H9 (cell line): ENCODE measurements at regions not wholly inside any gene's neighbourhood (a gene's known extent, or its start where the extent isn't known, plus 50 kb on each side); places are given as distances from the start of the nearest gene placed in this dataset.

Experiments used
- DNase-seq: peaks from one replicate; pipeline ENCODE4 v3.0.0-alpha.2; 2017
- H2AFZ ChIP-seq: one replicate; pipeline ENCODE4 v1.6.1; 2013; ENCODE audit warnings: mild to moderate bottlenecking, low read length, control low read depth, moderate library complexity
- H2AK5ac ChIP-seq: 2 replicates; pipeline ENCODE4 v1.6.1; 2013; ENCODE audit warnings: low read length, control low read depth, mixed read lengths; ENCODE audit not compliant: insufficient read length
- H2BK120ac ChIP-seq: one replicate; pipeline ENCODE4 v1.6.1; 2013; ENCODE audit warnings: low read depth, mild to moderate bottlenecking, low read length, control low read depth, inconsistent platforms; ENCODE audit not compliant: poor library complexity, severe bottlenecking
- H2BK12ac ChIP-seq: 2 replicates; pipeline ENCODE4 v1.6.1; 2013; ENCODE audit warnings: low read length, control low read depth, mixed read lengths, low read depth; ENCODE audit not compliant: insufficient read length
- H2BK15ac ChIP-seq: 2 replicates; pipeline ENCODE4 v1.6.1; 2013; ENCODE audit warnings: low read depth, low read length, control low read depth
- H2BK20ac ChIP-seq: one replicate; pipeline ENCODE4 v1.6.1; 2013; ENCODE audit warnings: low read depth, mild to moderate bottlenecking, low read length, control low read depth, inconsistent platforms; ENCODE audit not compliant: poor library complexity, severe bottlenecking
- H2BK5ac ChIP-seq: 2 replicates; pipeline ENCODE4 v1.6.1; 2013; ENCODE audit warnings: low read length, control low read depth, mixed read lengths; ENCODE audit not compliant: insufficient read length
- H3K14ac ChIP-seq: 2 replicates; pipeline ENCODE4 v1.6.1; 2013; ENCODE audit warnings: low read length, control low read depth; ENCODE audit not compliant: insufficient read depth
- H3K18ac ChIP-seq: 2 replicates; pipeline ENCODE4 v1.6.1; 2013; ENCODE audit warnings: low read depth, mild to moderate bottlenecking, mixed read lengths, low read length, control low read depth; ENCODE audit not compliant: insufficient read length
- H3K23ac ChIP-seq: 2 replicates; pipeline ENCODE4 v1.6.1; 2013; ENCODE audit warnings: low read length, control low read depth, mixed read lengths, low read depth; ENCODE audit not compliant: insufficient read length
- H3K23me2 ChIP-seq: 2 replicates; pipeline ENCODE4 v1.6.1; 2013; ENCODE audit warnings: low read depth, mild to moderate bottlenecking, mixed read lengths, low read length, control low read depth; ENCODE audit not compliant: insufficient read length, poor library complexity, severe bottlenecking
- H3K27ac ChIP-seq: 2 replicates; pipeline ENCODE4 v1.5.1; 2013; ENCODE audit warnings: low read length, control low read depth, mixed read lengths, low read depth; ENCODE audit not compliant: insufficient read length
- H3K27me3 ChIP-seq: 2 replicates; pipeline ENCODE4 v1.6.1; 2013; ENCODE audit warnings: low read length, control low read depth, inconsistent platforms; ENCODE audit not compliant: insufficient read depth
- H3K4ac ChIP-seq: 2 replicates; pipeline ENCODE4 v1.6.1; 2013; ENCODE audit warnings: low read depth, mild to moderate bottlenecking, control low read depth, inconsistent platforms, low read length, moderate library complexity
- H3K4me1 ChIP-seq: 2 replicates; pipeline ENCODE4 v1.6.1; 2013; ENCODE audit warnings: low read length, control low read depth, inconsistent platforms; ENCODE audit not compliant: insufficient read depth
- H3K4me2 ChIP-seq: 2 replicates; pipeline ENCODE4 v1.6.1; 2013; ENCODE audit warnings: low read length, control low read depth, mixed read lengths; ENCODE audit not compliant: insufficient read length, insufficient read depth
- H3K56ac ChIP-seq: 2 replicates; pipeline ENCODE4 v1.6.1; 2013; ENCODE audit warnings: low read depth, mild to moderate bottlenecking, mixed read lengths, low read length, control low read depth; ENCODE audit not compliant: insufficient read length
- H3K79me1 ChIP-seq: 2 replicates; pipeline ENCODE4 v1.6.1; 2013; ENCODE audit warnings: low read depth, mild to moderate bottlenecking, moderate library complexity, low read length, control low read depth, inconsistent platforms; ENCODE audit not compliant: insufficient read depth, poor library complexity, severe bottlenecking
- H3K79me2 ChIP-seq: 2 replicates; pipeline ENCODE4 v1.6.1; 2013; ENCODE audit warnings: low read length, control low read depth, inconsistent platforms; ENCODE audit not compliant: insufficient read depth
- H3K9ac ChIP-seq: 2 replicates; pipeline ENCODE4 v1.6.1; 2013; ENCODE audit warnings: low read length, control low read depth, mixed read lengths; ENCODE audit not compliant: insufficient read length; ENCODE audit errors: extremely low read depth
- H3K9me3 ChIP-seq: one replicate; pipeline ENCODE4 v1.6.1; 2013; ENCODE audit warnings: low read depth, low read length, inconsistent platforms; ENCODE audit not compliant: control insufficient read depth
- H3T11ph ChIP-seq: one replicate; pipeline ENCODE4 v1.6.1; 2013; ENCODE audit warnings: mild to moderate bottlenecking, low read length, control low read depth, inconsistent platforms
- H4K20me1 ChIP-seq: one replicate; pipeline ENCODE4 v1.6.1; 2013; ENCODE audit not compliant: control insufficient read depth, insufficient read length, insufficient read depth
- H4K5ac ChIP-seq: 2 replicates; pipeline ENCODE4 v1.6.1; 2013; ENCODE audit warnings: low read depth, mild to moderate bottlenecking, mixed read lengths, low read length, control low read depth; ENCODE audit not compliant: insufficient read length
- H4K8ac ChIP-seq: replicated peaks from 2 replicates; pipeline ENCODE4 v1.6.1; 2013; ENCODE audit warnings: low read length, control low read depth, mixed read lengths, low read depth; ENCODE audit not compliant: insufficient read length
- H4K91ac ChIP-seq: 2 replicates; pipeline ENCODE4 v1.6.1; 2013; ENCODE audit warnings: low read depth, mild to moderate bottlenecking, moderate library complexity, mixed read lengths, low read length, control low read depth; ENCODE audit not compliant: insufficient read length
- H3K27ac Mint-ChIP-seq, 3 experiments: 2 replicates in 2 of 3; 3 replicates in 1 of 3; pipeline ENCODE4 v1.8.0; 2020 to 2021; ENCODE audit warnings: mixed read lengths in 3 of 3, mild to moderate bottlenecking in 1 of 3, moderate library complexity in 1 of 3
- H3K27me3 Mint-ChIP-seq: 2 replicates; pipeline ENCODE4 v1.8.0; 2021; ENCODE audit warnings: low read depth, mild to moderate bottlenecking, moderate library complexity, mixed read lengths
- H3K36me3 Mint-ChIP-seq, 3 experiments: 2 replicates in 2 of 3; 3 replicates in 1 of 3; pipeline ENCODE4 v1.8.0; 2020 to 2021; ENCODE audit warnings: low read depth in 3 of 3, mixed read lengths in 3 of 3; ENCODE audit not compliant: insufficient read depth in 1 of 3
- H3K4me1 Mint-ChIP-seq, 2 experiments: 2 replicates each; pipeline ENCODE4 v1.8.0; 2020; ENCODE audit warnings: mixed read lengths in 2 of 2
- H3K4me3 Mint-ChIP-seq, 2 experiments: 2 replicates in 1 of 2; 3 replicates in 1 of 2; pipeline ENCODE4 v1.8.0; 2020 to 2021; ENCODE audit warnings: mild to moderate bottlenecking in 2 of 2, mixed read lengths in 2 of 2, moderate library complexity in 1 of 2
- H3K9me3 Mint-ChIP-seq, 2 experiments: 2 replicates in 1 of 2; 3 replicates in 1 of 2; pipeline ENCODE4 v1.8.0; 2020; ENCODE audit warnings: mild to moderate bottlenecking in 2 of 2, mixed read lengths in 2 of 2, moderate library complexity in 1 of 2
- CTCF ChIP-seq: fragments of 200-600 bp; sonication (generic); conservative IDR thresholded peaks from 3 replicates; pipeline ENCODE4 v1.8.0; 2021; ENCODE audit warnings: antibody characterized with exemption, mild to moderate bottlenecking
- WGBS: extraction: QIAGEN DNeasy Blood & Tissue Kit; methylation state at CpG from one replicate; pipeline ENCODE4 v1.1.7; 2013; ENCODE audit warnings: missing lambda C conversion rate, low lambda C conversion rate, mixed read lengths; ENCODE audit not compliant: insufficient read length; ENCODE audit errors: extremely low coverage; 5-methylcytosine and 5-hydroxymethylcytosine counted together

DNA sequence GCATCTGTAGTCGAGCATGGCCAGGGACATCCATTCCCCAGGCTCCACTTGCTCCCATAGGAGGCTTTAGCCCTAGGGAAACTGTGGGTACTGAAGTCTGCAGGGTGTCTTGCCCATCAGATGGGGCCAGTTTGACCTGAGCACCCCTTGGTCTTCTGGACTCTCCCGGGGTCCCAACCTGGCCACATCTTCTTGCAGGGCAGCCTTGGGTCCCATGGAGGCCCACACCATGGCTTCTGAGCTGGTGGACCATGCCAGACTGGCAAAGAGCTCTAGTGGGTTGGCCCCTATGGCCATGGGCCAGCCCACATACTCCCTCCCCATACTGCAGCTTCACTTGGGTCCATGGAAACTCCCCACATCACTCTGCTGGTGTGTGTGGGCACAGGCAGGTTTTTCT lies 154.4 kb upstream of the PRLR start:
- no CpG with 5 or more reads among the region's 2 CpGs for WGBS
- Histone ChIP-seq H2BK5ac (no peak overlapping the region), H2BK12ac (no peak overlapping the region), H4K91ac (no peak overlapping the region), H4K20me1 (no peaks in the 10 kb centered on the region), H3K79me1 (no peaks in the 10 kb centered on the region), H2AFZ (no peak overlapping the region), H3K79me2 (no peaks in the 10 kb centered on the region), H3K9me3 (no peaks in the 10 kb centered on the region), H3T11ph (no peak overlapping the region), H3K56ac (no peak overlapping the region), H3K4me2 (no peak overlapping the region), H3K18ac (no peak overlapping the region), H3K27ac (no peak overlapping the region), H2BK20ac (no peak overlapping the region), H3K23ac (no peak overlapping the region), H3K27me3 (no peaks in the 10 kb centered on the region), H3K4me1 (no peaks in the 10 kb centered on the region), H3K4ac (no peak overlapping the region), H4K8ac (no peak overlapping the region), H3K9ac (no peak overlapping the region), H4K5ac (no peak overlapping the region), H2AK5ac (no peak overlapping the region), H2BK120ac (no peak overlapping the region), H2BK15ac (no peak overlapping the region), H3K14ac (no peak overlapping the region), H3K23me2 (no peaks in the 10 kb centered on the region)
- TF ChIP-seq CTCF: no peak
- no peak overlapping the region for H3K4me3 Mint-ChIP-seq
- no peak for DNase-seq
- peaks cover 0 to 1% of the 10 kb centered on the region in 2 experiments; a peak in 2 of 5 replicates for H3K9me3 Mint-ChIP-seq
- no peaks in the 10 kb centered on the region for H3K36me3 Mint-ChIP-seq
- H3K27me3 Mint-ChIP-seq: no peaks in the 10 kb centered on the region
- no peak overlapping the region for H3K27ac Mint-ChIP-seq
- H3K4me1 Mint-ChIP-seq: no peaks in the 10 kb centered on the region
